C4-2B (cell line): ENCODE measurements at regions not wholly inside any gene's neighbourhood (a gene's known extent, or its start where the extent isn't known, plus 50 kb on each side); places are given as distances from the start of the nearest gene placed in this dataset.
"Not testable (repeated sequence)": the region's sequence is repeated elsewhere in the genome, so short reads cannot be mapped to it uniquely, and the experiment has no call there.

Source experiments
- H3K27ac ChIP-seq: fragments of 450-650 bp; 2 replicates; pipeline ENCODE4 v1.5.1; 2017
- CTCF ChIP-seq: fragments of 450-650 bp; conservative IDR thresholded peaks from 2 replicates; pipeline ENCODE4 v1.5.1; 2017; ENCODE audit warnings: mild to moderate bottlenecking
- ZFX ChIP-seq: fragments of 450-650 bp; IDR thresholded peaks from 2 replicates; pipeline ENCODE4 v1.6.1; 2017

DNA sequence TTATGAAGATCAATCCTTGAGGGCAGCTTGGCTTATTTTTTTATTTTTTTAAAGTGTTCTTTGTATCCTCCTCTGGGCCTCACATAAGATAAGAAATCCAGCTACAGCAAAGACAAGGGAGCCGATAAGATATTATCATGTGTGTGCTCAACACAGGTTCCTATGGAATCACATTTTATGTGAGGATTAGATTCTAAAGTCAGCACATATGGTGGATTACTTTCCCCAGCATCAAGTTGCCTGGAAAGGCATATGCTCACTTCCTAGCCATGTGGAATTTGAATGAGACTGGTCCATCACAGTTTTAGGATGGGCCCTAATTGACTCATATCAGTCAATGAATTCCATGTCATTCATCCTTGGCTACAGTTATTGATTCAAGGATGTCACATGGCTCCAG, 456.9 kb upstream of the LRRC7 start:
- no peak overlapping the region for H3K27ac ChIP-seq
- TF ChIP-seq ZFX (no peak), CTCF (no peak)

DNA sequence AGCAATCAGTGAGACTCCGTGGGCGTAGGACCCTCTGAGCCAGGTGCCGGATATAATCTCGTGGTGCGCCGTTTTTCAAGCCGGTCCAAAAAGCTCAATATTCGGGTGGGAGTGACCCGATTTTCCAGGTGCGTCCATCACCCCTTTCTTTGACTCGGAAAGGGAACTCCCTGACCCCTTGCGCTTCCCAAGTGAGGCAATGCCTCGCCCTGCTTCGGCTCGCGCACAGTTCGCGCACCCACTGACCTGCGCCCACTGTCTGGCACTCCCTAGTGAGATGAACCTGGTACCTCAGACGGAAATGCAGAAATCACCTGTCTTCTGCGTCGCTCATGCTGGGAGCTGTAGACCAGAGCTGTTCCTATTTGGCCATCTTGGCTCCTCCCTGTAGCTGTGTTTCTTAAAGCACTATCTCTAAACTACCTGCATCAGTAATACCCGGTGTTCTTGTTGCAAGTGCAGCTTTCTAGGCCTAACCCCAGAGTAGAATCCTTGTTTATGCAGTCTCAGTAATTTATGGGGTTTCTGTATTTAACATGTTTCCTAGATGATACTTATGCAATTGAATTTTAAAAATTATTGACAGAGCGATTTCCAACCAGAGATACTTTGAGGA, 447.5 kb upstream of the LRRC7 start:
- H3K27ac ChIP-seq, result not testable (repeated sequence)

DNA sequence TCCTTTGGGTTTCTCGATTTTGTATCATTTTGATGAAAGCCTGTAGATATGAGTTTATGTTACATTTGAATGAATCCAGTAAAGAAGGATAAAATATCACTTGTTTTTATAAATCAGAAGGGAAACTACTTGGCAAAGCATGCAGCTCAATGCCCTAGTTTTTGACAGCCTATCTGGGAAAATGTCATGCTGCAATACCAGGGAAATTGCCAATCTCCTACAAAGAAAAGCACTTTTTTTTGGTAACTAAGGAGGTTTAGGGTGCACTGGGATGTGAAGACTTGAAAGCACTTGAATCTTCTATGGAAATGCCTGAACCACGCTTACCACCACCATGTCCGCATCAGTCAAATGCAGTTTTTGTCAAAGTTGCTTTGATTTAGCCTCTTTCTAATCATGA, 446.9 kb upstream of the LRRC7 start:
- H3K27ac ChIP-seq, result no peak overlapping the region
- no peak for TF ChIP-seq ZFX

- no peak overlapping the region for H3K27ac ChIP-seq
- TF ChIP-seq ZFX (no peak), CTCF (no peak)
Observed at GRCh38 chr1:69121723-69122122, 446.0 kb upstream of the LRRC7 start.

- H3K27ac ChIP-seq, result no peak overlapping the region
- TF ChIP-seq CTCF, result no peak
- TF ChIP-seq ZFX, result no peak
Observed at GRCh38 chr1:69122373-69122772, 445.3 kb upstream of the LRRC7 start.

GRCh38 chr1:69123486-69123885, 444.2 kb upstream of the LRRC7 start:
- TF ChIP-seq ZFX, result no peak
- no peak overlapping the region for H3K27ac ChIP-seq

DNA sequence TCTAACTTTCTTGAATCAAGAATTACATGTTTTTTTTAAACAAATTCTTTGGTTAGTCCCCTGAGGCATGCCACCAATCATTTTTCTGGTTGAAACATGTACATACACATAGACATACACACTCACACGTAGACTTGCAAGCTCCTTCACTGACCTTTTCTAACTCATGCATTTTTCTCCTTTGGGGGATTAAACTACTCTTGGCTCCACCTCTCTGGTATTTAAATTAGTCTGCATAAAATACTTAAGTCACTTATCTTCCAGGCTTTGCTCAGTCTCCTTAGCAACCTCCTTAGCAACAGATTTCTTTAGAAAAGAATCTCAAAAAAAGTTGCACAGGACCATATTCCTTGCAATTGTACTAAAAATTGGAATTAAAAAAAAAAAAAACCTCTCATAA, 440.9 kb upstream of the LRRC7 start:
- H3K27ac ChIP-seq, result no peak overlapping the region
- TF ChIP-seq CTCF, result no peak

DNA sequence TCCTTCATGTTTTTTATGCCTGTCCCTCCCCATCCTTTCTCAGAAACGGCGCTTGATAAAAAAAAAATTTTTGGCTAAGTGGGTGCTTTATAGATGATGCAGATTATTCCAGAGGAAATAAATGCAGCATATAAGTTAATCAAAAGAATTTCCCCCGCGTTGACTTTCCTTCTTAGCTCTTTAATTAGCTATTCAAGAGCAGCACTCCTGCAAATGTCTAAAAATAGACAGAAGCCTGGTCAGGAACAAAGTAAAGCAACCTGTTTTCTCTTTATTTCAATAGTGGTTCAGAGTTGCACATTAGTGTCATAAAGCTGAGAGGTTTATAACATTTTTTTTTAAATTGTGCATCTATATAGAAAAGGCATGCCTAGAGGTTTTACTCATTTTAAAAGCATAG, 439.5 kb upstream of the LRRC7 start:
- TF ChIP-seq ZFX (no peak), CTCF (no peak)
- no peak overlapping the region for H3K27ac ChIP-seq

- TF ChIP-seq ZFX (no peak), CTCF (no peak)
- no peak overlapping the region for H3K27ac ChIP-seq
Observed at GRCh38 chr1:69129538-69129937, 438.2 kb upstream of the LRRC7 start.
